ENCODE measurements at regions not wholly inside any gene's neighbourhood (a gene's known extent, or its start where the extent isn't known, plus 50 kb on each side); places are given as distances from the start of the nearest gene placed in this dataset.

DNA sequence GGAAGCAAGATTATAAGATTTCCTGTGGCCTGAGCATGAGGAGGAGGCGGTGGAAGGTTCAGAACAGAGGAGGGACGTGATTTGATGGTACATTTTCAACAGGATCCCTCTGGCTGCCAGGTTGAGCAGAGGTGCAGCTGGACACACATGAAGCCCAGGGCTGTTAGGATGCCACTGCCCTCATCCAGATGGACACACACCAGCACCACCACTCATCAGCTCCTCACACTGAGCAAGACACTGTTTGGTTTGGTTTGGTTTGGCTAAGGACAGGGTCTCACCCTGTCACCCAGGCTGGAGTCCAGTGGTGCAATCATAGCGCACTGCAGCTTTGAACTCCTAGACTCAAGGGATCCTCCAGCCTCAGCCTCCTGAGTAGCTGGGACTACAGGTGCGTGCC is 402.6 kb upstream of the C16orf82 start:
- Histone ChIP-seq H3K36me3 (ENCODE audit: control insufficient read depth, insufficient read depth, low read length, severe bottlenecking) (no peaks in the 10 kb centered on the region), H3K9ac (ENCODE audit: low read length) (no peak overlapping the region), H3K9me3 (ENCODE audit: control insufficient read depth, low read length) (no peaks in the 10 kb centered on the region), H3K27me3 (replicated peaks; ENCODE audit: control insufficient read depth, insufficient read depth, low read length) (peaks cover 6% of the 10 kb centered on the region), H3K4me1 (ENCODE audit: control insufficient read depth, insufficient read depth, low read length) (no peaks in the 10 kb centered on the region), H3K4me3 (ENCODE audit: low read length) (no peak overlapping the region)
- DNase-seq (ENCODE audit: low read depth) = no peak

DNA sequence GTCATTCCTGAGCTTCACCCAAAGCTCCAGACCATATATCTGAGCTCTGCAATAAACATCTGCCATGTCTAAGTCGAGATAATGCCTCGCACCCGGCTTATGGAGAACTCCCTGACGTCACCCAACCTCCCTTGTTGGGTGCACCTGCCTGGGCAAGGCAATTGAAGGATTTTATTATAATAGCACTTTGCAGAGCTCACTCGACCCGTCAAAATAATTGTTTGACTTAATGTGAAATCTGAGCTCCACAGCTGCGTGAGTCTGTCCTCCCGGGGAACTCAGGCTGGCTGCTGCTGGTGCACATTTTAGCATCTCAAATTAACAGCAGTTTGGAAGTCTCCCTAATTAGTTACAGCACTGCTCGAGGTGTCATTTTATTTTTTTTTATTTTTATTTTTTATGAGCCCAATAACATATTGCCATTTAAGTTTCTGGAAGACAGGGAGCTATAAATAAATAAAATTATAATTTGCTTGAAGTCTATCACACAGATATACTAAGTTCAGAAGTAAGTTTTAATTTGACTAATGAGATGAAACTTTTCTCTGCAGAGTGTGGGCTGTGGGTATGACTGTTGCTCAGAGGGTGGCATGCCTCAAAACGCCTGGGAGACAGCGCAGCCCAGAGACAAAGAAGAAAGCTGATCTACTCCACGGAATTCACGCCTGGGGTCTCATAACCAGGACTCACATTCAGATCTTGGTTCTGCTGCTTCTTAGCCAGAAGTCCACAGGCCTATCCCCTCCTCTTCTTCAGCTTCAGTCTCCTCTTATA is 401.4 kb upstream of the C16orf82 start:
- no peak overlapping the region for H3K9ac ChIP-seq (ENCODE audit: low read length)
- DNase-seq (ENCODE audit: low read depth) = no peak
- no peaks in the 10 kb centered on the region for H3K36me3 ChIP-seq (ENCODE audit: control insufficient read depth, insufficient read depth, low read length, severe bottlenecking)

DNA sequence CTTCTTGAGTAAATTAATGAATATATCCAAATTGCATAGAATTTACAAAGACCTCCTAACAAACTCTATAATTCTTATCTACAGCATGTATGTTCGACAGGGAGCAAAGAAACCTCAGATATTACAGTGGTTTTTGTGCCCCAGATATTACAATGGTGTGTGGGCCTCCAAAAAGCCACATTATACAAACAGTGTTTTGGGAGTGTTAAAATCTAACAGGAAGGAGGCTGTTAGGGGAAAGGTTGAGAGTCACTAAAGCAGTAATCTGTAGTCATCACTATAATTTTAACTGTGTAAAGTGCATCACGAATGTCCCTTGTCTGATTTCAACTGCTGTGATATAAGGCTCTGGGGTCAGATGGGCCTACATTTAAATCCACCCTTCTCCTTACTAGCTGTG is 400.2 kb upstream of the C16orf82 start:
- Histone ChIP-seq H3K9ac (ENCODE audit: low read length) (no peak overlapping the region), H3K4me1 (ENCODE audit: control insufficient read depth, insufficient read depth, low read length) (no peaks in the 10 kb centered on the region), H3K4me3 (ENCODE audit: low read length) (no peak overlapping the region), H3K9me3 (ENCODE audit: control insufficient read depth, low read length) (no peaks in the 10 kb centered on the region), H3K36me3 (ENCODE audit: control insufficient read depth, insufficient read depth, low read length, severe bottlenecking) (no peaks in the 10 kb centered on the region), H3K27me3 (replicated peaks; ENCODE audit: control insufficient read depth, insufficient read depth, low read length) (peaks cover 6% of the 10 kb centered on the region)
- no peak for DNase-seq (ENCODE audit: low read depth)

More for the DNA sequence above, 401.4 kb upstream of the C16orf82 start:
- Histone ChIP-seq H3K4me3 (ENCODE audit: low read length) (no peak overlapping the region), H3K9me3 (ENCODE audit: control insufficient read depth, low read length) (no peaks in the 10 kb centered on the region), H3K4me1 (ENCODE audit: control insufficient read depth, insufficient read depth, low read length) (no peaks in the 10 kb centered on the region), H3K27me3 (replicated peaks; ENCODE audit: control insufficient read depth, insufficient read depth, low read length) (peaks cover 6% of the 10 kb centered on the region)

DNA sequence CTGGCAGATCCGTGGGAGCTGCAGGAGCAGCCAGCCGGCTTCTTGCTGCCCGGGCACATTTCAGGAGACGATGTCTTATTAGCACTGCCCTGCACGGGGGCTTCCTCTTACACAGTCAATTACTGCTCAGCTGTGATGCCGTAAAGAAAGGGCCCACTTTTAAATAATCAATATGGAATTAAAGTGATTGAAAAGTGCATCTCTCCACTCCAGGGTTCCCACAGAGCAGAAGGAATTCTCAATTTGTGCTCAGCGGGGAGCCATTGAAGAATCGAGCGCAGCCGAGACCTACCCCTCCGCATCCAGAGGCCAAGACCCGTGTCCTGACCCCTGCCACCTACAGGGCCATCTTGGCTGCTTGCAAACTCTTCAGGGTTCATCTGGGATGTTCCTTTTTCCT is 399.4 kb upstream of the C16orf82 start:
- H3K36me3 ChIP-seq (ENCODE audit: control insufficient read depth, insufficient read depth, low read length, severe bottlenecking) = no peaks in the 10 kb centered on the region
- DNase-seq (ENCODE audit: low read depth) = no peak
- peaks cover 6% of the 10 kb centered on the region for H3K27me3 ChIP-seq (replicated peaks; ENCODE audit: control insufficient read depth, insufficient read depth, low read length)
- H3K4me1 ChIP-seq (ENCODE audit: control insufficient read depth, insufficient read depth, low read length) = no peaks in the 10 kb centered on the region
- no peak overlapping the region for H3K9ac ChIP-seq (ENCODE audit: low read length)
- H3K9me3 ChIP-seq (ENCODE audit: control insufficient read depth, low read length) = no peaks in the 10 kb centered on the region
- no peak overlapping the region for H3K4me3 ChIP-seq (ENCODE audit: low read length)

DNA sequence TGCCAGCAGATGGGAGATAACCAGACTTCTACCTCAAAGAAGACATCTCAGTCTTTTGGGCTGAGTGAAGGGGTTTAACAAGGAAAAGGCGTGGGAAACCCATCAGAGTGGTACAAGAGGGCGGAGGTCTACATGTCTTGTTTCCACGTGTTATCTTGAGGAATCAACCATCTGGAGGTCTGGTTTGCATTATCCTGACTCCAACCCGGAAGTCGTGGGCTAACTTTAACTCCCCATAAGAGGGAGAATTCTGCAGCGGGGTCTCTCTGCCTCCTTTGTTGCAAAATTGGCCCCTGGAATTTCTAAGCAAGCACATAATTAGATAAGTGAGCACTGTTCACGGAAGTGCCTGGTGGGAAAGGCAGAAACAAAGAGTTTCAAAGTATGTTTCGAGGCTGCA is 398.7 kb upstream of the C16orf82 start:
- Histone ChIP-seq H3K36me3 (ENCODE audit: control insufficient read depth, insufficient read depth, low read length, severe bottlenecking) (no peaks in the 10 kb centered on the region), H3K9me3 (ENCODE audit: control insufficient read depth, low read length) (no peaks in the 10 kb centered on the region), H3K4me3 (ENCODE audit: low read length) (no peak overlapping the region), H3K4me1 (ENCODE audit: control insufficient read depth, insufficient read depth, low read length) (no peaks in the 10 kb centered on the region), H3K27me3 (replicated peaks; ENCODE audit: control insufficient read depth, insufficient read depth, low read length) (peaks cover 6% of the 10 kb centered on the region), H3K9ac (ENCODE audit: low read length) (no peak overlapping the region)
- no peak for DNase-seq (ENCODE audit: low read depth)

DNA sequence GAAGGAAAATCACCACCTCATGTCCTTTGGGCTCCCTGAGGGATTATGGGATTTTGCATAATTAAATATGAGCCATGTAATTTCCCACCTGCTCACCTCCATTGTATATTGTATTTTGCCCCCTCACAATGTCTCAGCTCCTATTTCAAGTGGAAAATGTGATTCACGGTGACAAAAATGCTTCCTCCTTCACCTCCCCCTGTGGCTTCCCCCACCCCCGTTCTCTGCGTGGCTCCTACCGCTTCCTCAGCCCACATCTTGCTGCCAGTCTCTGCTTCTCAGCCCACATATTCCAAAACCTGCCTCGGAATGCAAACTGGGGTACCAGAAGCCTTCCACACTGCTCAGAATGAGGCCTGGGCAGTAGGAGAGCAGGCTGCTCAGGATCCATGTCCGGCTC is 394.5 kb upstream of the C16orf82 start:
- H3K4me1 ChIP-seq (ENCODE audit: control insufficient read depth, insufficient read depth, low read length) = no peaks in the 10 kb centered on the region

DNA sequence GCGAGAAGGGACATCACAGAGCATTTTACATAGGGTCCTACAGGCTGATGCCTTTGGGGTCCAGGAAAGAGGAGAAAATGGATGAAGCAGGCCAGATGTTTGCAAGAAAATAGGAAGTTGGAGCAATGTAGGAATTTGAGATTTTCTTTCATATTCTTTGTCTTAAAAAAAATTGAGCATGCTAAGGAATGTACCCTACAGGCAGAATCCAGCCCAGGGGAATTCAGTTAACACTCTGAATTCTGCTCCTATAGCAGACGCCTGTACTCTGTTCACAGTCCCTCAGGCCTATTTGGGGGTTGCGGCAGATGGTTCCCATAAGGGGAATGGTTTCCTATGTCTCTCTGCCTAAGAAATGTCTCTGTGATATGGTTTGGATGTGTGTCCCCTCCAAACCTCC is 393.7 kb upstream of the C16orf82 start:
- no peak for DNase-seq (ENCODE audit: low read depth)
- Histone ChIP-seq H3K4me3 (ENCODE audit: low read length) (no peak overlapping the region), H3K36me3 (ENCODE audit: control insufficient read depth, insufficient read depth, low read length, severe bottlenecking) (no peaks in the 10 kb centered on the region), H3K4me1 (ENCODE audit: control insufficient read depth, insufficient read depth, low read length) (no peaks in the 10 kb centered on the region), H3K27me3 (replicated peaks; ENCODE audit: control insufficient read depth, insufficient read depth, low read length) (peaks cover 6% of the 10 kb centered on the region), H3K9ac (ENCODE audit: low read length) (no peak overlapping the region), H3K9me3 (ENCODE audit: control insufficient read depth, low read length) (no peaks in the 10 kb centered on the region)

More for the DNA sequence above, 394.5 kb upstream of the C16orf82 start:
- DNase-seq (ENCODE audit: low read depth) = no peak
- no peak overlapping the region for H3K4me3 ChIP-seq (ENCODE audit: low read length)
- peaks cover 6% of the 10 kb centered on the region for H3K27me3 ChIP-seq (replicated peaks; ENCODE audit: control insufficient read depth, insufficient read depth, low read length)
- no peaks in the 10 kb centered on the region for H3K9me3 ChIP-seq (ENCODE audit: control insufficient read depth, low read length)
- no peak overlapping the region for H3K9ac ChIP-seq (ENCODE audit: low read length)
- no peaks in the 10 kb centered on the region for H3K36me3 ChIP-seq (ENCODE audit: control insufficient read depth, insufficient read depth, low read length, severe bottlenecking)

DNA sequence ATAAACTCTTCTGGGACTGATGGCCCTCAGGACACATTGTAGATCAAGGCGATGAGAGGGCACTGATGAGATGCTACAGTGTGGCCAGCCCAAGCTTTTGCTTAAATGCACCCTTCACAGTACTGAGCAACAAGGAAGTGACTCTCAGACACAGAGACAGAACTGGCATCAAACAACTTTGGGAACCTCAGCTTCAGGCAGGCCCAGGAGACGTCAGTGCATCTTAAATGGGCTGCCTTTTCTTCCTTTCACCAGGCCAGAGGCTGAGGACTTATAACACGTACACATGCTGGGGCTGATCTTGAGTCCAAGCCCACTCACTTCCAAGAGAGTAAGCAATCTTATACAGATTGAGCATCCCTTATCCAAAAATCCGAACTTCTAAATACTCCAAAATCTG is 386.1 kb upstream of the C16orf82 start:
- no peak for DNase-seq (ENCODE audit: low read depth)
- Histone ChIP-seq H3K36me3 (ENCODE audit: control insufficient read depth, insufficient read depth, low read length, severe bottlenecking) (no peaks in the 10 kb centered on the region), H3K27me3 (replicated peaks; ENCODE audit: control insufficient read depth, insufficient read depth, low read length) (no peaks in the 10 kb centered on the region), H3K9ac (ENCODE audit: low read length) (no peak overlapping the region), H3K4me3 (ENCODE audit: low read length) (no peak overlapping the region), H3K4me1 (ENCODE audit: control insufficient read depth, insufficient read depth, low read length) (no peaks in the 10 kb centered on the region), H3K9me3 (ENCODE audit: control insufficient read depth, low read length) (no peaks in the 10 kb centered on the region)

DNA sequence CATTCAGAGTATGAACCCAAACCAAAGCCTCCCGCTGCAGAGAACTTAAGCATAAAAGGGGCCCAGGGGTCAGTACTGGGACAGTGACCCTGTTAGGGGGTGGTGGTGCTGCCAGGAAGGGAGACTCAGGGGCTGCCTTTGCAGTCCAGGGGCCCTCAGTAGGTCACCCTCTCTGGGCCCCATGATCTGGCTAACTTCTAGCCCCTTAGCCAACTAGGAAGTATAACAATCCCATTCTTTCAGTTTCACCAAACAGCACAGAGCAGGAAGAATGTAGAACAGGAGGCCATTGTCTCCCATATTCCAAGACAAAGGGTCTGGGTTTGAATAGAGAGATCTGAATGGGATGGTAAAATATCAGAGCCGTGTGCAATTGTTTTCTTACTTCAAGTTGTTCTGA is 378.6 kb upstream of the C16orf82 start:
- peaks cover 8% of the 10 kb centered on the region for H3K4me1 ChIP-seq (ENCODE audit: control insufficient read depth, insufficient read depth, low read length)
- H3K9me3 ChIP-seq (ENCODE audit: control insufficient read depth, low read length) = no peaks in the 10 kb centered on the region
- DNase-seq (ENCODE audit: low read depth) = no peak
- H3K36me3 ChIP-seq (ENCODE audit: control insufficient read depth, insufficient read depth, low read length, severe bottlenecking) = no peaks in the 10 kb centered on the region
- H3K4me3 ChIP-seq (ENCODE audit: low read length) = no peak overlapping the region
- peaks cover 5% of the 10 kb centered on the region for H3K27me3 ChIP-seq (replicated peaks; ENCODE audit: control insufficient read depth, insufficient read depth, low read length)
- H3K9ac ChIP-seq (ENCODE audit: low read length) = no peak overlapping the region

DNA sequence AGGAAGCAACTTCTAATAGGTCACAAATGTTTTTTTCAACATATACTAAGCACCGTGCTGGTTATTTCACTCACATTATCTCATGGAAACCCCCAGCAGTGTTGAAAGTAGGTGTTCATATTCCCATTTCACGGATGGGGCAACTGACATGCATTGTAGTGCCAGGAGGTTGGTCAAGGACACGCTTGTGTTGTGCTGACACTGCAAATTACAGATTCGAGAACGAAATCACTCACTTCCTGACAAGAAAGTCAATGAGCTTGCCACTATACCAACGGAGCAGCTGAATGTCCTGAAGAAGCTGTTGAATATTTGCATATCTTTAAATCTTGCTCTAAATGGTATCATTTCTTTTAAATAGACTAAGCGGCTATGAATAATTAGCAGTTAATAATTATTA is 378.0 kb upstream of the C16orf82 start:
- Histone ChIP-seq H3K9ac (ENCODE audit: low read length) (no peak overlapping the region), H3K9me3 (ENCODE audit: control insufficient read depth, low read length) (no peaks in the 10 kb centered on the region), H3K4me1 (ENCODE audit: control insufficient read depth, insufficient read depth, low read length) (peaks cover 8% of the 10 kb centered on the region), H3K27me3 (replicated peaks; ENCODE audit: control insufficient read depth, insufficient read depth, low read length) (peaks cover 5% of the 10 kb centered on the region), H3K36me3 (ENCODE audit: control insufficient read depth, insufficient read depth, low read length, severe bottlenecking) (no peaks in the 10 kb centered on the region), H3K4me3 (ENCODE audit: low read length) (no peak overlapping the region)
- DNase-seq (ENCODE audit: low read depth) = no peak

DNA sequence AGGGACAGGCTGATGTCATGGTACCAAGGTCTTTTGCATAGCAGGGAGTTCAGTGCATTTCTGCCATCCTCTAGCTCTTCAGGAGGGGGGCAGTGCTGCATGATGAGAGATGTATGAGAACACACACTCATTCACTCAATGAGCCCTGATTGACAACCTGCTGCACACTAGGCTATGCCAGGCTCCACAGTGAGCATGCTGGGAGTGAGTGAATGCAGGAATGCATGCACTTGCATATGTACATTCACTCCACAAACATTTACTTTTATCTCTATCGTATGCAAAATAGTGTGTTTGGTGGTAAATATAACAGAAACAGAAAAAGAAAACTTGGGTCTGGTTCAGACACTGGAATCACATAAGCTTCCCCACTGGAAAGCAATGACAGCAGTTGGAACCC is 374.1 kb upstream of the C16orf82 start:
- H3K4me1 ChIP-seq (ENCODE audit: control insufficient read depth, insufficient read depth, low read length) = peaks cover 8% of the 10 kb centered on the region
- no peaks in the 10 kb centered on the region for H3K9me3 ChIP-seq (ENCODE audit: control insufficient read depth, low read length)
- no peak overlapping the region for H3K4me3 ChIP-seq (ENCODE audit: low read length)
- H3K27me3 ChIP-seq (replicated peaks; ENCODE audit: control insufficient read depth, insufficient read depth, low read length) = peaks cover 5% of the 10 kb centered on the region
- no peak for DNase-seq (ENCODE audit: low read depth)
- H3K36me3 ChIP-seq (ENCODE audit: control insufficient read depth, insufficient read depth, low read length, severe bottlenecking) = no peaks in the 10 kb centered on the region
- H3K9ac ChIP-seq (ENCODE audit: low read length) = no peak overlapping the region

DNA sequence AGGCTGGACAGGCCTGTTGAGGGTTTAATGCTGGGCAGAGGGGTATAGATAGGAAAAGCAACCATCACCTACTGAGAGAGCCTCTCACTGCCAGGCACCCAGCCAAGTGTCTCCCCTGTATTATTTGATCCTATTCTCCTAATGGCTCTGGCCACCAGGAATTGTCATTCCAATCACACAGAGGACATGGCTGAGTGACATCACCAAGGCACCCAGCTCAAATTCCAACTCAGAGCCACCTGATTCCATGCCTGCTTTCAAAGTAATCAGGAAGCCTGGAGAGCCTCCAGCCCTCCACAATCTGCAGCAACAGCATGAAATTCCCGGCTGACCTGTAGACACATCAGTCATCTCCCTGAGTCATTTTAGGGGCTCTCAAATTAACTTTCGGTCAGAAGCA is 368.9 kb upstream of the C16orf82 start:
- Histone ChIP-seq H3K27me3 (replicated peaks; ENCODE audit: control insufficient read depth, insufficient read depth, low read length) (no peaks in the 10 kb centered on the region), H3K4me3 (ENCODE audit: low read length) (no peak overlapping the region), H3K9ac (ENCODE audit: low read length) (no peak overlapping the region), H3K4me1 (ENCODE audit: control insufficient read depth, insufficient read depth, low read length) (no peaks in the 10 kb centered on the region), H3K36me3 (ENCODE audit: control insufficient read depth, insufficient read depth, low read length, severe bottlenecking) (no peaks in the 10 kb centered on the region), H3K9me3 (ENCODE audit: control insufficient read depth, low read length) (peaks cover 5% of the 10 kb centered on the region)
- DNase-seq (ENCODE audit: low read depth) = no peak

Data from adipocyte (in vitro differentiated cells).